SU-DHL-6 (cell line): ENCODE measurements at regions not wholly inside any gene's neighbourhood (a gene's known extent, or its start where the extent isn't known, plus 50 kb on each side); places are given as distances from the start of the nearest gene placed in this dataset.
"Not testable (repeated sequence)": the region's sequence is repeated elsewhere in the genome, so short reads cannot be mapped to it uniquely, and the experiment has no call there.

Source experiments
- H2AFZ ChIP-seq: fragments of 200-600 bp; sonication (generic); 2 replicates; pipeline ENCODE4 v1.6.1; 2014; ENCODE audit warnings: low read depth, mild to moderate bottlenecking, moderate library complexity, mixed read lengths, antibody characterized with exemption, low read length; ENCODE audit not compliant: severe bottlenecking
- H3F3A ChIP-seq: fragments of 200-600 bp; shearing (Covaris generic); 2 replicates; pipeline ENCODE4 v1.6.0; 2016; ENCODE audit warnings: antibody characterized with exemption, mild to moderate bottlenecking; ENCODE audit not compliant: insufficient read depth
- H3K27ac ChIP-seq: fragments of 200-600 bp; sonication (generic); 2 replicates; pipeline ENCODE4 v1.5.1; 2016; ENCODE audit warnings: low read depth, mild to moderate bottlenecking, low read length, moderate library complexity, mixed read lengths
- H3K27me3 ChIP-seq: fragments of 200-600 bp; sonication (generic), shearing (Covaris generic); 2 replicates; pipeline ENCODE4 v1.6.0; 2014; ENCODE audit warnings: mild to moderate bottlenecking, low read length
- H3K36me3 ChIP-seq: fragments of 200-600 bp; sonication (generic); 2 replicates; pipeline ENCODE4 v1.6.1; 2014; ENCODE audit warnings: mild to moderate bottlenecking, low read length, mixed read lengths
- H3K4me2 ChIP-seq: fragments of 300-600, 200-600 bp; shearing (Covaris generic), sonication (generic); 2 replicates; pipeline ENCODE4 v1.6.0; 2014; ENCODE audit warnings: low read length, low read depth, mild to moderate bottlenecking; ENCODE audit not compliant: poor library complexity, severe bottlenecking
- H3K4me3 ChIP-seq: fragments of 200-600 bp; sonication (generic); 2 replicates; pipeline ENCODE4 v1.5.1; 2014; ENCODE audit warnings: antibody characterized with exemption, low read length, mild to moderate bottlenecking, mixed read lengths; ENCODE audit not compliant: insufficient read depth, poor library complexity, severe bottlenecking
- H3K79me2 ChIP-seq: fragments of 200-600 bp; sonication (generic); 2 replicates; pipeline ENCODE4 v1.6.1; 2014; ENCODE audit warnings: mild to moderate bottlenecking, low read length, moderate library complexity; ENCODE audit not compliant: insufficient read depth
- H3K9ac ChIP-seq: fragments of 200-600 bp; sonication (generic); 2 replicates; pipeline ENCODE4 v1.7.0; 2014; ENCODE audit warnings: mild to moderate bottlenecking, low read length
- H3K9me2 ChIP-seq: fragments of 200-600 bp; sonication (generic); replicated peaks from 2 replicates; pipeline ENCODE4 v1.6.1; 2014; ENCODE audit warnings: low read length; ENCODE audit not compliant: insufficient read depth
- H3K9me3 ChIP-seq: fragments of 200-600 bp; sonication (generic); 2 replicates; pipeline ENCODE4 v1.6.1; 2014; ENCODE audit warnings: low read length, mixed read lengths; ENCODE audit not compliant: insufficient read depth
- H4K20me1 ChIP-seq: fragments of 200-600 bp; sonication (generic); 2 replicates; pipeline ENCODE4 v1.6.1; 2014; ENCODE audit warnings: low read depth, mild to moderate bottlenecking, antibody characterized with exemption, low read length, moderate library complexity, mixed read lengths
- EZH2phosphoT487 ChIP-seq: fragments of 200-600 bp; sonication (generic), shearing (Covaris generic); conservative IDR thresholded peaks from 2 replicates; pipeline ENCODE4 v1.6.1; 2018; ENCODE audit warnings: mild to moderate bottlenecking, antibody characterized with exemption, low read length, moderate library complexity, mixed read lengths
- TF ChIP-seq, protein P1 (sequence below): fragments of 200-600 bp; sonication (generic); IDR thresholded peaks from one replicate; pipeline ENCODE4 v1.5.1; 2017; ENCODE audit warnings: antibody characterized with exemption, mild to moderate bottlenecking, low read length, moderate library complexity; ENCODE audit not compliant: insufficient read depth, poor library complexity, severe bottlenecking

DNA sequence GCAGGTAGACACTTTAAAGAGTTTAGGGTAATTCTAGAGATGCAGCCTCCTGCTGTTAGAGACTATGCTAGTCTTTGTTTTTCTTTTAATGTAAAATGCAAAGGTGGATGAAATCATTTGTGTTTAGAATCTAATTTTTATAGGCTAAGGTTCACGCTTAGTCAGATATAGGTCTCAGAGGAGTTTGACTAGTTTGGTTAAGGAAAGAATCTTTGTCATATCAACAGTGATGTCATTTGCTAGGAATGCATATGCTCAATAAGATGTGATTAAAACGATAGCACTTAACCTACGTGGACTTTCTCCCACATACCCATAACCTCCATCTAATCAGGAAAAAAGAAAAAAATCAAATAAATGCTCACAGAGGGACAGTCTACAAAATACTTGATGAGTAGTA is 859.3 kb upstream of the ATXN7L3B start:
- Histone ChIP-seq H3K4me2 (no peak overlapping the region), H3K27ac (no peak overlapping the region), H3K27me3 (no peaks in the 10 kb centered on the region), H3K9ac (no peak overlapping the region), H3K9me3 (no peaks in the 10 kb centered on the region), H3F3A (no peaks in the 10 kb centered on the region), H3K4me3 (no peak overlapping the region), H4K20me1 (no peaks in the 10 kb centered on the region), H3K9me2 (no peaks in the 10 kb centered on the region), H3K36me3 (no peaks in the 10 kb centered on the region), H3K79me2 (no peaks in the 10 kb centered on the region), H2AFZ (no peak overlapping the region)
- TF ChIP-seq, protein P1, sequence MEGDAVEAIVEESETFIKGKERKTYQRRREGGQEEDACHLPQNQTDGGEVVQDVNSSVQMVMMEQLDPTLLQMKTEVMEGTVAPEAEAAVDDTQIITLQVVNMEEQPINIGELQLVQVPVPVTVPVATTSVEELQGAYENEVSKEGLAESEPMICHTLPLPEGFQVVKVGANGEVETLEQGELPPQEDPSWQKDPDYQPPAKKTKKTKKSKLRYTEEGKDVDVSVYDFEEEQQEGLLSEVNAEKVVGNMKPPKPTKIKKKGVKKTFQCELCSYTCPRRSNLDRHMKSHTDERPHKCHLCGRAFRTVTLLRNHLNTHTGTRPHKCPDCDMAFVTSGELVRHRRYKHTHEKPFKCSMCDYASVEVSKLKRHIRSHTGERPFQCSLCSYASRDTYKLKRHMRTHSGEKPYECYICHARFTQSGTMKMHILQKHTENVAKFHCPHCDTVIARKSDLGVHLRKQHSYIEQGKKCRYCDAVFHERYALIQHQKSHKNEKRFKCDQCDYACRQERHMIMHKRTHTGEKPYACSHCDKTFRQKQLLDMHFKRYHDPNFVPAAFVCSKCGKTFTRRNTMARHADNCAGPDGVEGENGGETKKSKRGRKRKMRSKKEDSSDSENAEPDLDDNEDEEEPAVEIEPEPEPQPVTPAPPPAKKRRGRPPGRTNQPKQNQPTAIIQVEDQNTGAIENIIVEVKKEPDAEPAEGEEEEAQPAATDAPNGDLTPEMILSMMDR = no peak
- TF ChIP-seq EZH2phosphoT487 = no peak

DNA sequence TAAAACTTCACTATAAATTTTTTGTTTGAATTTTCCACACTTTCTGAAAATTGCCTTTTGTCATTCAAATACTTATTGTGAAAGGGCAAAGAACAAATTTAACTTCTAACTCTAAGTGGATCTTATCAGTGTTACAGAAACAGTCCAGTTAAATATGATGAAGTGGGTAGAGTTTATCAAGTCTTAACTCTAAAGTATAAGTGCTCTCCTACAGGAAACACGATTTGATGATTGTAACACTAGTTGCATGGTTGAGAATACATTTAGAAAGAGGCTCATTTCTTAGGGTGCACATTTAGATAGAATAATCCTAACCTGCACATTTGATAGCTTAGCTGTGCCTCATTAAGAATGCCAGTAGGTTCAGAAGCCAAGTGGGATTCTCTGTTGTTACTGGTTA is 838.3 kb upstream of the ATXN7L3B start:
- no peaks in the 10 kb centered on the region for H4K20me1 ChIP-seq
- H3K9me2 ChIP-seq = no peaks in the 10 kb centered on the region
- H3K4me3 ChIP-seq = no peak overlapping the region
- no peaks in the 10 kb centered on the region for H3K36me3 ChIP-seq
- H2AFZ ChIP-seq = no peak overlapping the region
- H3K27me3 ChIP-seq = no peaks in the 10 kb centered on the region
- H3K27ac ChIP-seq = no peak overlapping the region
- no peak overlapping the region for H3K9ac ChIP-seq
- TF ChIP-seq EZH2phosphoT487 = no peak
- TF ChIP-seq, protein P1 = no peak
- H3F3A ChIP-seq = no peaks in the 10 kb centered on the region
- H3K9me3 ChIP-seq = no peaks in the 10 kb centered on the region
- H3K79me2 ChIP-seq = no peaks in the 10 kb centered on the region
- no peak overlapping the region for H3K4me2 ChIP-seq

DNA sequence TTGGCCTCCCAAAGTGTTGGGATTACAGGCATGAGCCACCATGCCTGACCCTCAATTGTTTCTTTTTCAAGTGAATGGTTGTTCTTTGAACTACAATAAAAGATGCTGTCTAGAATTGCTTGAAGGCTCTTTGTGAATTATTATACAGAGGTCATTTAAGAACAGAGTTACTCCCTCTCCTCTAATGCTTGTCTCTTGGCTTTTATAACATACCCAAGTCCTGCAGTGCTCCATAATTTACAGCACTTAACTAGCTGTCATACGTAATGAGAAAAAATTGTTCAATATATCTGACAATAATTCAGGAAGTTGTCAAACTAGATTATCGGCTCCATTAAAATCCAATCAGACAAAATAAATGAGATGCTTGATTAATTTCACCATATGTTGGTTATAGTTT is 823.0 kb upstream of the ATXN7L3B start:
- Histone ChIP-seq H3K79me2 (no peaks in the 10 kb centered on the region), H3K36me3 (no peaks in the 10 kb centered on the region), H3K9ac (no peak overlapping the region), H3K27ac (no peak overlapping the region), H3K4me2 (no peak overlapping the region), H3K9me3 (no peaks in the 10 kb centered on the region), H3K27me3 (no peaks in the 10 kb centered on the region), H3F3A (no peaks in the 10 kb centered on the region), H4K20me1 (no peaks in the 10 kb centered on the region), H2AFZ (no peak overlapping the region), H3K9me2 (no peaks in the 10 kb centered on the region), H3K4me3 (no peak overlapping the region)
- TF ChIP-seq EZH2phosphoT487 = no peak

DNA sequence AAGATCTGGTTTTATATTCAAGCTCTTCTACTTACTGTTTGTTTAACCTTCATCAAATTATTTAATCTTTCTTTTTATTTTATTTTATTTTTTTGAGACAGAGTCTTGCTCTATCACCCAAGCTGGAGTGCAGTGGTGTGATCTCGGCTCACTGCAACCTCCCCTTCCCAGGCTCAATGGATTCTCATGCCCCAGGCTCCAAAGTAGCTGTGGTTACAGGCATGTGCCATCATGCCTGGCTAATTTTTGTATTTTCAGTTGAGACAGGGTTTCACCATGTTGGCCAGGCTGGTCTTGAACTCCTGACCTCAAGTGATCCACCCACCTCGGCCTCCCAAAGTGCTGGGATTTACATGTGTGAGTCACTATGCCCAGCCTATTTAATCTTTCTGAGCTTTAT is 821.5 kb upstream of the ATXN7L3B start:
- not testable (repeated sequence) for H4K20me1 ChIP-seq, H3F3A ChIP-seq

More for the DNA sequence above, 821.5 kb upstream of the ATXN7L3B start:
- not testable (repeated sequence) for H3K9me3 ChIP-seq, H3K9me2 ChIP-seq, H3K4me3 ChIP-seq, H3K27ac ChIP-seq, H3K27me3 ChIP-seq, H3K79me2 ChIP-seq, H2AFZ ChIP-seq, H3K9ac ChIP-seq, H3K4me2 ChIP-seq, H3K36me3 ChIP-seq
